ENCODE measurements at regions not wholly inside any gene's neighbourhood (a gene's known extent, or its start where the extent isn't known, plus 50 kb on each side); places are given as distances from the start of the nearest gene placed in this dataset.

DNA sequence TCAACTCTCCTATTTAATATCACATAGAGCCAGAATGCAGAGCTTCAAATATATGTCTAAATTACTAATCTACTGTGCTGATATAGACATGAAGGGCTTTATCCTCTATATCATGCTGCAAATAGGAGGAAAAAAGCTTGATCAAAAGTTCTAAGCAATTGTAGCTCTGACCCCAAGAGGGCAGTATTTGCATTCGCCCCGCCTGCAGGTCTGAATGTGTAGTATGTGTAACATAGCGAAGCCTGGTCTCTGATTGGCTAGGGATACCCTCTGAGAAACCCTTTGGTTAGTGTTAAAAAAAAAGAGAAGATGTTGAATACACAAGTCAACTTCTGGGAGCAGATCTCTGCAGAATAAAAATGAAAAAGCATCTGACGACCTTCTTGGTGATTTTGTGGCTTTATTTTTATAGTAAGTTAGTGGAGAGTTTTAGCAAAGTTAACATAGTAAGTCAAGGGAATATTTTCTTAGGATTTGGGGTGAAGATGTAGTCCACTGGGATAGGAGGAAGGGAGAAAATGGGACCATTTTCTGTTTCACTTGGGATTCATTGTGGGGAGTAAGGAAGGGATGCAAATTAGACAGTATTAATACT lies 151.6 kb upstream of the OR4E1 start:
- TF ChIP-seq CTCF (conservative IDR thresholded peaks at IDR 0.05) (peak; percentile 65; the same call in 1 of the 2 replicates), EZH2 (IDR thresholded peaks at IDR 0.05; ENCODE audit: low read depth) (no peak)

Data from PC-9 (cell line).